ENCODE measurements at regions not wholly inside any gene's neighbourhood (a gene's known extent, or its start where the extent isn't known, plus 50 kb on each side); places are given as distances from the start of the nearest gene placed in this dataset.

DNA sequence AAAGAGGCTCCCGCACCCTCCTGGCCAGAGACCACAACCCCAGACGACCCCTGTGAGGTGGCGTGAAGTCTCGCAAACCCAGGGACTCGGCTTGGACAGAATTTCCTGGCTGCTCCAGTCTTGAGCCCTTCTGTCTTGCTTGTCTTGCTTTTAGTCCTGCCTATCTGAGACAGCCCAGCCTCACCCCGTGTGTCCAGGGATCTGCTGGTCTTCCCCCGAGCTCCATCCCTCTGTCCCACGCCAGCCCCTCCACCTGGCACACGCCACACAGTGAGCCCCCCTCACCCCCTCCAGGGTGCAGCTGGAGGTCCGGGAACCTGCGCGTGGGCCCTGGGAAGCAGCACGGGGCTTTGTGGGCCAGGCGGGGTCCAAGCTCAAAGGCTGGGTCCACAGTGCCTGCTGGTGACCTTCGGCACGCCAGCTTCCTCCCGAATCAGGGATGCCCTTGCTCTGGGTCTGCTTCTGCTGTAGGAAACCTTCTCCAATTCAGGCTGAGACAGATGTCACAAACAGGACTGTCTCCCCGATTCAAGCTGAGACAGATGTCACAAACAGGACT lies 97.1 kb downstream of the SIK1 start:
- TF ChIP-seq GATA2 (IDR thresholded peaks at IDR 0.05; ENCODE audit: low read depth, low read length) (no peak), GATA3 (IDR thresholded peaks at IDR 0.05; ENCODE audit: low read depth, low read length) (no peak)
